Neural cell (in vitro differentiated cells): ENCODE measurements at regions not wholly inside any gene's neighbourhood (a gene's known extent, or its start where the extent isn't known, plus 50 kb on each side); places are given as distances from the start of the nearest gene placed in this dataset.

Source experiments
- EZH2 ChIP-seq: fragments of 200-600, 300-800 bp; shearing (Covaris generic), sonication (generic); IDR thresholded peaks from 2 replicates; pipeline ENCODE4 v1.6.1; 2014; ENCODE audit warnings: antibody characterized with exemption, low read length, borderline replicate concordance, mild to moderate bottlenecking; ENCODE audit not compliant: insufficient read depth, poor library complexity, severe bottlenecking
- TF ChIP-seq, protein P1 (sequence below): fragments of 450-650 bp; IDR thresholded peaks from 2 replicates; pipeline ENCODE4 v1.5.1; 2014; ENCODE audit warnings: antibody characterized with exemption, mild to moderate bottlenecking, moderate library complexity; ENCODE audit not compliant: poor library complexity, severe bottlenecking

DNA sequence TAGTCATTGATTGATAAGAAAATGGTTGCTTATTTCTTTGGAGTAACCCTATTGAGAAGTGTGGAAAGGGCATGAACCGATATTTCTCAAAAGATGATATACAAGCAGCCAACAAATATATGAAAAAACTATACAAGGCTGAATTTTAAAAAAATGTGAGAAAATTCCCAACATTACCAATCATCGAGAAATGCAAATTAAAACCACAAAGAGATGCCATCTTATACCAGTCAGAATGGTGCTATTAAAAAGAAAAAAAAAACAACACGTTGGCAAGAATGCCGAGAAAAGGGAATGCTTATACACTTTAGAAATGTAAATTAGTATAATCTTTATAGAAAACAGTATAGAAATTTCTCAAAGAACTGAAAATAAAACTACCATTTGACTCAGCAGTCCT is 77.7 kb upstream of the ROBO1 start:
- TF ChIP-seq, protein P1, sequence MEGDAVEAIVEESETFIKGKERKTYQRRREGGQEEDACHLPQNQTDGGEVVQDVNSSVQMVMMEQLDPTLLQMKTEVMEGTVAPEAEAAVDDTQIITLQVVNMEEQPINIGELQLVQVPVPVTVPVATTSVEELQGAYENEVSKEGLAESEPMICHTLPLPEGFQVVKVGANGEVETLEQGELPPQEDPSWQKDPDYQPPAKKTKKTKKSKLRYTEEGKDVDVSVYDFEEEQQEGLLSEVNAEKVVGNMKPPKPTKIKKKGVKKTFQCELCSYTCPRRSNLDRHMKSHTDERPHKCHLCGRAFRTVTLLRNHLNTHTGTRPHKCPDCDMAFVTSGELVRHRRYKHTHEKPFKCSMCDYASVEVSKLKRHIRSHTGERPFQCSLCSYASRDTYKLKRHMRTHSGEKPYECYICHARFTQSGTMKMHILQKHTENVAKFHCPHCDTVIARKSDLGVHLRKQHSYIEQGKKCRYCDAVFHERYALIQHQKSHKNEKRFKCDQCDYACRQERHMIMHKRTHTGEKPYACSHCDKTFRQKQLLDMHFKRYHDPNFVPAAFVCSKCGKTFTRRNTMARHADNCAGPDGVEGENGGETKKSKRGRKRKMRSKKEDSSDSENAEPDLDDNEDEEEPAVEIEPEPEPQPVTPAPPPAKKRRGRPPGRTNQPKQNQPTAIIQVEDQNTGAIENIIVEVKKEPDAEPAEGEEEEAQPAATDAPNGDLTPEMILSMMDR = no peak
- TF ChIP-seq EZH2 = no peak
